Colonic mucosa (tissue), 4 donors: ENCODE measurements at regions not wholly inside any gene's neighbourhood (a gene's known extent, or its start where the extent isn't known, plus 50 kb on each side); places are given as distances from the start of the nearest gene placed in this dataset.
"Not testable (repeated sequence)": the region's sequence is repeated elsewhere in the genome, so short reads cannot be mapped to it uniquely, and the experiment has no call there.

Experiments
- DNase-seq: peaks from one replicate; pipeline ENCODE4 v3.0.0-alpha.2; 2020
- H3K27ac ChIP-seq: fragments of 200-600 bp; one replicate; pipeline ENCODE4 v1.8.0; 2021
- H3K27me3 ChIP-seq: fragments of 200-600 bp; one replicate; pipeline ENCODE4 v1.8.0; 2021
- H3K36me3 ChIP-seq: fragments of 200-600 bp; one replicate; pipeline ENCODE4 v1.8.0; 2021
- H3K4me1 ChIP-seq: fragments of 200-600 bp; one replicate; pipeline ENCODE4 v1.8.0; 2021; ENCODE audit warnings: mild to moderate bottlenecking
- H3K4me3 ChIP-seq: fragments of 200-600 bp; one replicate; pipeline ENCODE4 v1.8.0; 2021
- H3K9ac ChIP-seq, 2 donors: one replicate each; pipeline ENCODE4 v1.7.0; 2013; ENCODE audit warnings: control low read depth in 2 of 2, low read depth in 2 of 2, low read length in 2 of 2
- H3K9me3 ChIP-seq: fragments of 200-600 bp; one replicate; pipeline ENCODE4 v1.8.0; 2021
- intact Hi-C: fragments of 100-400 bp; cut with DNase I; formaldehyde crosslinking; loops from one replicate; pipeline ENCODE4 v1.14.1; 2022
- TF ChIP-seq, protein P1 (sequence below): fragments of 200-600 bp; IDR thresholded peaks from one replicate; pipeline ENCODE4 v1.8.0; 2022; ENCODE audit warnings: antibody characterized with exemption, mild to moderate bottlenecking
- donor health status: healthy.
- donor health status: DM: no; HTN: no; CAD: no.
- donor health status: DM: no; HTN: no; CAD: no.

DNA sequence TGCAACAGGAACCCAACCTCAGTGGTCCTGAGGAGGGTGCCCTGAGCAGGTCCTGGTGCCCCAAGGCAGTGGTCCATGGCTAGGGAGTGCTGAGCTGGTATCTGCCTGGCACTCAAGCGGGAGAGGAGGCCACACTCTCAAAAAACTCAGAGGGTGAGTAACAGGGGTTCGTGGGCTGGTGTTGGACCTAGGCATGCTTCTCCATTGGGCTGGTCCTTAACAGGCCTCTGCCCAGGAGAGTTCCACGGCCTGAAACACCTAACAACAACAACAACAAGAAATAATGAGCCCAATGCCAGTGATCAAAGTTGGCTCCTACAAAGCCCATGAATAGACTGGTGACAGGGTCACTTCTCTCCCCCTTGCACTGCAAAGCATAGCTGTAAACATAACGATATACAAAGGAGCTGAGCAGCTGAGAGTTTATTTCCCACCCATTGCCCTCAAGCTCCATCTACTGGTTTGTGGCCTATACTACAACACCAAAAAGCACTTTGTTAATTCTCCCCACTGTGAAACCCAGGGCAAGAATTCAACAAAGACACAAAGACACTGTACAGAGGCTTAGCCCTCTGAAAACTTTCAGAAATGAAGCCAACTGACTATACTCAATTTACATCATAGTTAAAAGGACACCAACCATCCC is 736.1 kb upstream of the ADGRL3 start:
- intact Hi-C loops: no loop called here
- Histone ChIP-seq H3K27ac (no peak overlapping the region), H3K4me3 (no peak overlapping the region), H3K4me1 (no peaks in the 10 kb centered on the region), H3K36me3 (no peaks in the 10 kb centered on the region), H3K9me3 (no peaks in the 10 kb centered on the region), H3K9ac (no peak overlapping the region), H3K27me3 (no peaks in the 10 kb centered on the region)
- DNase-seq: no peak
- TF ChIP-seq, protein P1, sequence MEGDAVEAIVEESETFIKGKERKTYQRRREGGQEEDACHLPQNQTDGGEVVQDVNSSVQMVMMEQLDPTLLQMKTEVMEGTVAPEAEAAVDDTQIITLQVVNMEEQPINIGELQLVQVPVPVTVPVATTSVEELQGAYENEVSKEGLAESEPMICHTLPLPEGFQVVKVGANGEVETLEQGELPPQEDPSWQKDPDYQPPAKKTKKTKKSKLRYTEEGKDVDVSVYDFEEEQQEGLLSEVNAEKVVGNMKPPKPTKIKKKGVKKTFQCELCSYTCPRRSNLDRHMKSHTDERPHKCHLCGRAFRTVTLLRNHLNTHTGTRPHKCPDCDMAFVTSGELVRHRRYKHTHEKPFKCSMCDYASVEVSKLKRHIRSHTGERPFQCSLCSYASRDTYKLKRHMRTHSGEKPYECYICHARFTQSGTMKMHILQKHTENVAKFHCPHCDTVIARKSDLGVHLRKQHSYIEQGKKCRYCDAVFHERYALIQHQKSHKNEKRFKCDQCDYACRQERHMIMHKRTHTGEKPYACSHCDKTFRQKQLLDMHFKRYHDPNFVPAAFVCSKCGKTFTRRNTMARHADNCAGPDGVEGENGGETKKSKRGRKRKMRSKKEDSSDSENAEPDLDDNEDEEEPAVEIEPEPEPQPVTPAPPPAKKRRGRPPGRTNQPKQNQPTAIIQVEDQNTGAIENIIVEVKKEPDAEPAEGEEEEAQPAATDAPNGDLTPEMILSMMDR: no peak

DNA sequence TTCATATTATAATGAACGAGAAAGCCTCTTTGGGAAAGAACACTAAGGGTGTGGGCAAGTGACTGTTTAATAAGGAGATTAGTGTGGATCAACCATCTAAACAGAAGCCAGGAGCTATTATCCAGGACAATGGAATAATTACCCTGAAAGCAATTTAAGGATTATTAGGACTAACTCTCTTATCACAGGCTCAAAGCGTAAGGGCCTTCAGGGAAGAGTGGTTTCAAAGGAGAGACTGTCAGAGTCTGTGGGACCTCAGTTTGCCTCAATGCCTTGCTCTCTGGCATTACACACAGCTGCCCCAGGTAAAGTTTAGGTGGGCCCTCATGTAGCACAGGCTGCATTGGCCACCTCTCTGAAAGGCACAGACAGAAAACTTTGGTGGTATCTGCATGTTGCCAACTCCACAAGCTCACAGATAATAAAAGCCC is 717.2 kb upstream of the ADGRL3 start:
- TF ChIP-seq, protein P1: no peak

GRCh38 chr4:60485276-60485675 is 714.9 kb upstream of the ADGRL3 start:
- Histone ChIP-seq H3K36me3 (no peaks in the 10 kb centered on the region), H3K27me3 (no peaks in the 10 kb centered on the region), H3K9me3 (no peaks in the 10 kb centered on the region), H3K27ac (no peak overlapping the region), H3K9ac (no peak overlapping the region), H3K4me3 (no peak overlapping the region), H3K4me1 (no peaks in the 10 kb centered on the region)
- intact Hi-C loops: no loop called here
- TF ChIP-seq, protein P1: no peak
- DNase-seq: no peak

More for the DNA sequence above, 717.2 kb upstream of the ADGRL3 start:
- H3K9me3 ChIP-seq: no peaks in the 10 kb centered on the region
- no peaks in the 10 kb centered on the region for H3K36me3 ChIP-seq
- no peak overlapping the region for H3K9ac ChIP-seq
- no peak overlapping the region for H3K27ac ChIP-seq
- no peaks in the 10 kb centered on the region for H3K27me3 ChIP-seq
- H3K4me1 ChIP-seq: no peaks in the 10 kb centered on the region
- DNase-seq: no peak
- intact Hi-C loops: no loop called here
- no peak overlapping the region for H3K4me3 ChIP-seq

- H3K27ac ChIP-seq, H3K36me3 ChIP-seq, H3K27me3 ChIP-seq, H3K4me1 ChIP-seq, DNase-seq, intact Hi-C loops, H3K9ac ChIP-seq, H3K4me3 ChIP-seq, H3K9me3 ChIP-seq: not testable (repeated sequence)
Measured at GRCh38 chr4:60487118-60487761, 712.9 kb upstream of the ADGRL3 start.

- Histone ChIP-seq H3K4me3 (no peak overlapping the region), H3K27ac (no peak overlapping the region), H3K36me3 (no peaks in the 10 kb centered on the region), H3K4me1 (no peaks in the 10 kb centered on the region), H3K9ac (no peak overlapping the region), H3K27me3 (no peaks in the 10 kb centered on the region), H3K9me3 (no peaks in the 10 kb centered on the region)
- no peak for DNase-seq
- TF ChIP-seq, protein P1: no peak
- intact Hi-C loops: no loop called here
Measured at GRCh38 chr4:60500810-60501209, 699.3 kb upstream of the ADGRL3 start.

- Histone ChIP-seq H3K4me1 (no peaks in the 10 kb centered on the region), H3K36me3 (no peaks in the 10 kb centered on the region), H3K27ac (no peak overlapping the region), H3K9ac (no peak overlapping the region), H3K4me3 (no peak overlapping the region), H3K27me3 (no peaks in the 10 kb centered on the region), H3K9me3 (no peaks in the 10 kb centered on the region)
- TF ChIP-seq, protein P1: no peak
- intact Hi-C loops: no loop called here
- no peak for DNase-seq
Measured at GRCh38 chr4:60502733-60503132, 697.4 kb upstream of the ADGRL3 start.
